HCT116 (cell line): ENCODE measurements at regions not wholly inside any gene's neighbourhood (a gene's known extent, or its start where the extent isn't known, plus 50 kb on each side); places are given as distances from the start of the nearest gene placed in this dataset.

Experiments used
- ATAC-seq: fragments of 200-7000 bp; cut with Tn5 transposase; 2 replicates; pipeline ENCODE4 v1.9.1; 2020; ENCODE audit warnings: mild to moderate bottlenecking, moderate library complexity
- BruUV-seq: library from RNA; stranded (reverse); fragments of 400-500 nt; replicated peaks from 2 replicates; lab custom pipeline; 2021; lab: Mats Ljungman, UMichigan
- CTCF ChIA-PET: fragments of 300-600 bp; sonication (Branson Sonifier 250); formaldehyde crosslinking; loops from one replicate; lab custom pipeline; 2021; ENCODE audit warnings: antibody characterized with exemption; lab: Charles Lee
- POLR2A ChIA-PET: fragments of 300-600, 350-600 bp; sonication (Branson Sonifier 250); formaldehyde crosslinking; loops from one replicate; lab custom pipeline; 2021; ENCODE audit warnings: antibody characterized with exemption; lab: Charles Lee
- RAD21 ChIA-PET, 2 experiments: fragments of 300-600 bp; sonication (Branson Sonifier 250); formaldehyde crosslinking; loops; one replicate each; lab custom pipeline; 2023; ENCODE audit warnings: low total read pairs in 2 of 2; ENCODE audit not compliant: uncharacterized antibody in 2 of 2, unreplicated experiment in 2 of 2, low non-redundant PET in 1 of 2; lab: Charles Lee
- DNase-seq: peaks from one replicate; pipeline ENCODE4 v3.0.0-alpha.2; 2010; ENCODE audit warnings: low read depth, low spot score
- H2AFZ ChIP-seq: fragments of 200-600 bp; shearing (Covaris generic), sonication (generic); 2 replicates; pipeline ENCODE4 v1.6.1; 2017; ENCODE audit warnings: low read depth, mixed run types, mixed read lengths, antibody characterized with exemption, low read length; ENCODE audit not compliant: poor library complexity, severe bottlenecking
- H3K27ac ChIP-seq: 2 replicates; pipeline ENCODE4 v1.5.1; 2012; ENCODE audit warnings: low read depth, low read length
- H3K27me3 ChIP-seq: fragments of 200-600 bp; sonication (generic); 2 replicates; pipeline ENCODE4 v1.6.1; 2016; ENCODE audit warnings: mixed run types, low read length, mixed read lengths; ENCODE audit not compliant: insufficient read depth
- H3K36me3 ChIP-seq, 2 experiments: fragments of 200-500 bp in 1 of 2; fragments of 200-600 bp in 1 of 2; sonication (Bioruptor generic) in 1 of 2; sonication (generic) in 1 of 2; 2 replicates each; pipeline versions ENCODE4 v1.5.1 to v1.6.1; 2014 to 2016; ENCODE audit warnings: low read length in 2 of 2, inconsistent platforms in 1 of 2, mixed read lengths in 1 of 2, mixed run types in 1 of 2; ENCODE audit not compliant: insufficient read depth in 2 of 2, control insufficient read depth in 1 of 2
- H3K4me1 ChIP-seq, 2 experiments: fragments of 200-600 bp in 1 of 2; sonication (generic) in 1 of 2; 2 replicates each; pipeline versions ENCODE4 v1.5.1 to v1.6.1; 2012 to 2017; ENCODE audit warnings: low read length in 2 of 2, inconsistent platforms in 1 of 2, mild to moderate bottlenecking in 1 of 2, mixed read lengths in 1 of 2, mixed run types in 1 of 2, moderate library complexity in 1 of 2; ENCODE audit not compliant: insufficient read depth in 2 of 2, control insufficient read depth in 1 of 2
- H3K4me2 ChIP-seq: fragments of 200-600 bp; sonication (generic); 2 replicates; pipeline ENCODE4 v1.6.1; 2017; ENCODE audit warnings: mixed run types, low read length, mixed read lengths
- H3K4me3 ChIP-seq, 2 experiments: fragments of 200-600 bp in 1 of 2; sonication (generic) in 1 of 2; replicated peaks in 1 of 2; 2 replicates each; pipeline ENCODE4 v1.5.1; 2011 to 2016; ENCODE audit warnings: low read length in 2 of 2, control low read depth in 1 of 2, low read depth in 1 of 2, mild to moderate bottlenecking in 1 of 2, mixed read lengths in 1 of 2, mixed run types in 1 of 2
- H3K79me2 ChIP-seq: fragments of 200-600 bp; sonication (generic); 2 replicates; pipeline ENCODE4 v1.6.1; 2017; ENCODE audit warnings: mild to moderate bottlenecking, mixed run types, low read length, moderate library complexity, mixed read lengths; ENCODE audit not compliant: insufficient read depth
- H3K9ac ChIP-seq: fragments of 200-600 bp; sonication (generic); 2 replicates; pipeline ENCODE4 v1.6.1; 2016; ENCODE audit warnings: low read length, mixed read lengths
- H3K9me2 ChIP-seq: fragments of 200-600 bp; sonication (generic), shearing (Covaris generic); 2 replicates; pipeline ENCODE4 v1.6.1; 2017; ENCODE audit warnings: mixed run types, mild to moderate bottlenecking, moderate library complexity; ENCODE audit not compliant: insufficient read depth
- H3K9me3 ChIP-seq, 2 experiments: fragments of 200-500 bp in 1 of 2; fragments of 200-600 bp in 1 of 2; sonication (Bioruptor generic) in 1 of 2; sonication (generic) in 1 of 2; 2 replicates each; pipeline ENCODE4 v1.6.1; 2014 to 2017; ENCODE audit warnings: low read length in 2 of 2, mixed read lengths in 2 of 2, inconsistent platforms in 1 of 2, low read depth in 1 of 2, mild to moderate bottlenecking in 1 of 2, mixed run types in 1 of 2, moderate library complexity in 1 of 2; ENCODE audit not compliant: control insufficient read depth in 1 of 2, insufficient read depth in 1 of 2
- H4K20me1 ChIP-seq: fragments of 200-600 bp; sonication (generic), shearing (Covaris generic); 2 replicates; pipeline ENCODE4 v1.6.1; 2017; ENCODE audit warnings: mixed run types, mild to moderate bottlenecking, moderate library complexity; ENCODE audit not compliant: insufficient read depth
- CTCF ChIP-seq, 3 experiments: fragments of 200-600 bp in 1 of 3; sonication (generic) in 1 of 3; IDR thresholded peaks in 2 of 3; conservative IDR thresholded peaks in 1 of 3; 2 replicates each; pipeline ENCODE4 v1.5.1; 2012 to 2017; ENCODE audit warnings: low read depth in 2 of 3, low read length in 2 of 3, antibody characterized with exemption in 1 of 3, borderline replicate concordance in 1 of 3, control low read depth in 1 of 3, mild to moderate bottlenecking in 1 of 3, mixed read lengths in 1 of 3, mixed run types in 1 of 3, moderate library complexity in 1 of 3; ENCODE audit not compliant: insufficient read depth in 1 of 3
- EGR1 ChIP-seq: IDR thresholded peaks from 2 replicates; pipeline ENCODE4 v1.6.1; 2012; ENCODE audit warnings: low read depth
- EZH2 ChIP-seq: fragments of 200-600 bp; sonication (generic); IDR thresholded peaks from 2 replicates; pipeline ENCODE4 v1.6.1; 2017; ENCODE audit warnings: antibody characterized with exemption, mixed run types
- EZH2phosphoT487 ChIP-seq: fragments of 200-600 bp; IDR thresholded peaks from 2 replicates; pipeline ENCODE4 v1.6.1; 2018; ENCODE audit warnings: antibody characterized with exemption, borderline replicate concordance
- JUND ChIP-seq: IDR thresholded peaks from 2 replicates; pipeline ENCODE4 v1.6.1; 2012
- MAX ChIP-seq: IDR thresholded peaks from 2 replicates; pipeline ENCODE4 v1.6.1; 2012
- POLR2A ChIP-seq: IDR thresholded peaks from 2 replicates; pipeline ENCODE4 v1.7.0; 2011; ENCODE audit warnings: borderline replicate concordance; ENCODE audit not compliant: insufficient read depth, insufficient read length; ENCODE audit errors: extremely low read depth
- POLR2AphosphoS5 ChIP-seq: IDR thresholded peaks from 2 replicates; pipeline ENCODE4 v1.6.1; 2011; ENCODE audit warnings: mild to moderate bottlenecking, low read depth, low read length, moderate library complexity
- RAD21 ChIP-seq: IDR thresholded peaks from 2 replicates; pipeline ENCODE4 v1.6.1; 2012; ENCODE audit warnings: low read depth, mild to moderate bottlenecking
- REST ChIP-seq: IDR thresholded peaks from 2 replicates; pipeline ENCODE4 v1.6.1; 2012; ENCODE audit warnings: low read depth
- SIN3A ChIP-seq: IDR thresholded peaks from 2 replicates; pipeline ENCODE4 v1.6.1; 2012; ENCODE audit warnings: low read depth
- SP1 ChIP-seq: IDR thresholded peaks from 2 replicates; pipeline ENCODE4 v1.6.1; 2012; ENCODE audit warnings: low read depth
- TCF7L2 ChIP-seq: IDR thresholded peaks from 2 replicates; pipeline ENCODE4 v1.7.0; 2011; ENCODE audit warnings: borderline replicate concordance, inconsistent platforms; ENCODE audit not compliant: insufficient read depth, insufficient read length; ENCODE audit errors: extremely low read depth
- YY1 ChIP-seq: IDR thresholded peaks from 2 replicates; pipeline ENCODE4 v1.6.1; 2011; ENCODE audit warnings: low read length, low read depth, moderate library complexity, mild to moderate bottlenecking; ENCODE audit not compliant: insufficient replicate concordance; ENCODE audit errors: extremely low read depth
- ZFX ChIP-seq: fragments of 450-650 bp; IDR thresholded peaks from 2 replicates; pipeline ENCODE4 v1.6.1; 2017
- ZNF274 ChIP-seq: fragments of 200-500 bp; sonication (Bioruptor generic); IDR thresholded peaks from 2 replicates; pipeline ENCODE4 v1.6.1; 2014; ENCODE audit warnings: mild to moderate bottlenecking, low read depth, low read length, inconsistent platforms
- intact Hi-C: fragments of 100-400 bp; cut with micrococcal nuclease; formaldehyde crosslinking; loops from 2 replicates; pipeline ENCODE4 v1.10.0; 2022

GRCh38 chr9:23394189-23394588, 431.9 kb downstream of the ELAVL2 start:
- BruUV-seq, result no TSS peak
- ATAC-seq, result no peak
- intact Hi-C loops, result no loop called here
- Histone ChIP-seq H3K4me1 (no peaks in the 10 kb centered on the region), H3K79me2 (no peaks in the 10 kb centered on the region), H3K9ac (no peak overlapping the region), H3K27me3 (no peaks in the 10 kb centered on the region), H4K20me1 (no peaks in the 10 kb centered on the region), H3K4me2 (no peak overlapping the region), H3K36me3 (no peaks in the 10 kb centered on the region)
- RAD21 ChIA-PET, result no interaction called here
- no peak for TF ChIP-seq POLR2AphosphoS5
- TF ChIP-seq JUND, result no peak
- no peak for TF ChIP-seq ZFX
- TF ChIP-seq MAX, result no peak
- TF ChIP-seq EGR1, result no peak
- TF ChIP-seq, all 23 proteins: peak for 0
- H3K9me3 ChIP-seq, result no peaks in the 10 kb centered on the region
- no peak overlapping the region for H2AFZ ChIP-seq
- no peaks in the 10 kb centered on the region for H3K9me2 ChIP-seq
- no peak overlapping the region for H3K27ac ChIP-seq
- no peak overlapping the region for H3K4me3 ChIP-seq
- no peak for DNase-seq
- POLR2A ChIA-PET, result no interaction called here
- CTCF ChIA-PET, result no interaction called here

- Histone ChIP-seq H3K9ac (no peak overlapping the region), H2AFZ (no peak overlapping the region), H3K79me2 (no peaks in the 10 kb centered on the region), H3K27me3 (no peaks in the 10 kb centered on the region), H4K20me1 (no peaks in the 10 kb centered on the region), H3K36me3 (no peaks in the 10 kb centered on the region), H3K9me3 (peaks cover 0 to 31% of the 10 kb centered on the region in 2 experiments; a peak in 2 of 4 replicates), H3K4me1 (no peaks in the 10 kb centered on the region), H3K9me2 (no peaks in the 10 kb centered on the region), H3K4me2 (no peak overlapping the region), H3K27ac (no peak overlapping the region), H3K4me3 (no peak overlapping the region)
- BruUV-seq, result no TSS peak
- intact Hi-C loops, result no loop called here
- ChIA-PET POLR2A (no interaction called here), CTCF (no interaction called here), RAD21 (no interaction called here)
- no peak for ATAC-seq
- no peak for DNase-seq
- TF ChIP-seq SIN3A, result no peak
- no peak for TF ChIP-seq JUND
- TF ChIP-seq ZFX, result no peak
- TF ChIP-seq POLR2A, result no peak
- no peak for TF ChIP-seq EZH2
- TF ChIP-seq EGR1, result no peak
- no peak for TF ChIP-seq EZH2phosphoT487
- no peak for TF ChIP-seq ZNF274
- TF ChIP-seq RAD21, result no peak
- no peak for TF ChIP-seq SP1
- TF ChIP-seq TCF7L2, result no peak
- no peak for TF ChIP-seq REST
- TF ChIP-seq POLR2AphosphoS5, result no peak
- TF ChIP-seq YY1, result no peak
- no peak for TF ChIP-seq MAX
- no peak for TF ChIP-seq CTCF (IDR thresholded peaks at IDR 0.05 in 2 of 3, conservative IDR thresholded peaks at IDR 0.05 in 1 of 3; ENCODE audit: borderline replicate concordance in 1 of 3, insufficient read depth in 1 of 3, low read depth in 2 of 3, low read length in 2 of 3)
Observed at GRCh38 chr9:23408874-23409273, 417.2 kb downstream of the ELAVL2 start.
